Liver (tissue), 3 donors: ENCODE measurements at regions not wholly inside any gene's neighbourhood (a gene's known extent, or its start where the extent isn't known, plus 50 kb on each side); places are given as distances from the start of the nearest gene placed in this dataset.

ENCODE experiments used
- CTCF ChIP-seq: fragments of 150-350 bp; IDR thresholded peaks from 2 replicates; pipeline ENCODE4 v1.5.1; 2017; ENCODE audit warnings: improper control_type of control experiment, low read depth, low read length; ENCODE audit not compliant: missing input control
- GABPA ChIP-seq, 2 donors: IDR thresholded peaks in 1 of 2; conservative IDR thresholded peaks in 1 of 2; 2 replicates each; pipeline ENCODE4 v1.6.1; 2016; ENCODE audit warnings: antibody characterized with exemption in 2 of 2, mild to moderate bottlenecking in 1 of 2, moderate library complexity in 1 of 2
- NR2F2 ChIP-seq: IDR thresholded peaks from 2 replicates; pipeline ENCODE4 v1.6.1; 2016; ENCODE audit warnings: antibody characterized with exemption
- RAD21 ChIP-seq, 2 donors: IDR thresholded peaks; 2 replicates each; pipeline ENCODE4 v1.6.1; 2016; ENCODE audit warnings: antibody characterized with exemption in 2 of 2, mild to moderate bottlenecking in 2 of 2
- RXRA ChIP-seq, 2 donors: IDR thresholded peaks; 2 replicates each; pipeline ENCODE4 v1.6.1; 2017 to 2018; ENCODE audit warnings: antibody characterized with exemption in 2 of 2, mild to moderate bottlenecking in 1 of 2
- YY1 ChIP-seq: IDR thresholded peaks from 2 replicates; pipeline ENCODE4 v1.6.1; 2016; ENCODE audit warnings: antibody characterized with exemption, mild to moderate bottlenecking
- TF ChIP-seq, protein P1 (sequence below): IDR thresholded peaks from 2 replicates; pipeline ENCODE4 v1.6.1; 2016; ENCODE audit warnings: antibody characterized with exemption
- TF ChIP-seq, protein P2 (sequence below): IDR thresholded peaks from 2 replicates; pipeline ENCODE4 v1.6.1; 2016; ENCODE audit warnings: antibody characterized with exemption
- donor health status: healthy.
- donor health status: healthy.

DNA sequence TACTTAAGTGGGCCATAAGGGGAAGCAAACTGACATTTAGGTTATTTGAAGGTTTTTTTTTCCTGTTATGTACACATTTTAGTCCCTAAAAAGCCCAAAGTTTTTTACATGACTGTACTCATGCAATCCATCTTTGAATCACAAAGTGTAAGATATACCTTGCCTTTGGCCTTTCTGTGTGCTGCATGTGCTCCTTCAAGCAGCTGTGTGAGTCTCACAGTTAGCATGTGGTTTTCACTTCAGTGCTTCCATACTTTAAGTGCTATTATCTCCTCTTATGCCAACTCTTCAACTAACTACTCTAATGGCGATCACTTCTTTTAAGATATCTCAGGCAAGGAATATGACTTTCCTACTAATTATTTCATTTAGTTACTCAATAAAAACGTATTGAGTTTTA is 597.1 kb upstream of the ACVR2A start:
- no peak for TF ChIP-seq CTCF
- TF ChIP-seq YY1: no peak
- no peak for TF ChIP-seq RAD21 (IDR thresholded peaks at IDR 0.05)
- TF ChIP-seq RXRA (IDR thresholded peaks at IDR 0.05): no peak
- TF ChIP-seq, protein P1, sequence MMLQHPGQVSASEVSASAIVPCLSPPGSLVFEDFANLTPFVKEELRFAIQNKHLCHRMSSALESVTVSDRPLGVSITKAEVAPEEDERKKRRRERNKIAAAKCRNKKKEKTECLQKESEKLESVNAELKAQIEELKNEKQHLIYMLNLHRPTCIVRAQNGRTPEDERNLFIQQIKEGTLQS: no peak
- no peak for TF ChIP-seq NR2F2
- TF ChIP-seq, protein P2, sequence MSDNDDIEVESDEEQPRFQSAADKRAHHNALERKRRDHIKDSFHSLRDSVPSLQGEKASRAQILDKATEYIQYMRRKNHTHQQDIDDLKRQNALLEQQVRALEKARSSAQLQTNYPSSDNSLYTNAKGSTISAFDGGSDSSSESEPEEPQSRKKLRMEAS: no peak
- TF ChIP-seq GABPA (IDR thresholded peaks at IDR 0.05 in 1 of 2, conservative IDR thresholded peaks at IDR 0.05 in 1 of 2): no peak
